Suprapubic skin (tissue), 4 donors: ENCODE measurements at regions not wholly inside any gene's neighbourhood (a gene's known extent, or its start where the extent isn't known, plus 50 kb on each side); places are given as distances from the start of the nearest gene placed in this dataset.

ENCODE experiments used
- CTCF ChIP-seq, 2 donors: fragments of 200-600 bp in 1 of 2; fragments of 450-650 bp in 1 of 2; sonication (generic) in 1 of 2; IDR thresholded peaks; one replicate each; pipeline ENCODE4 v1.5.1; 2016 to 2019; ENCODE audit warnings: antibody characterized with exemption in 2 of 2, mild to moderate bottlenecking in 1 of 2, moderate library complexity in 1 of 2
- EP300 ChIP-seq: sonication (generic); formaldehyde crosslinking; IDR thresholded peaks from one replicate; pipeline ENCODE4 v1.6.1; 2017; ENCODE audit warnings: antibody characterized with exemption
- POLR2A ChIP-seq, 2 donors: fragments of 450-650 bp; IDR thresholded peaks; one replicate each; pipeline ENCODE4 v1.6.1; 2017; ENCODE audit warnings: antibody characterized with exemption in 2 of 2, mild to moderate bottlenecking in 2 of 2, moderate library complexity in 2 of 2
- POLR2AphosphoS5 ChIP-seq, 3 donors: sonication (generic); formaldehyde crosslinking; IDR thresholded peaks; one replicate each; pipeline ENCODE4 v1.6.1; 2017; ENCODE audit warnings: antibody characterized with exemption in 3 of 3

DNA sequence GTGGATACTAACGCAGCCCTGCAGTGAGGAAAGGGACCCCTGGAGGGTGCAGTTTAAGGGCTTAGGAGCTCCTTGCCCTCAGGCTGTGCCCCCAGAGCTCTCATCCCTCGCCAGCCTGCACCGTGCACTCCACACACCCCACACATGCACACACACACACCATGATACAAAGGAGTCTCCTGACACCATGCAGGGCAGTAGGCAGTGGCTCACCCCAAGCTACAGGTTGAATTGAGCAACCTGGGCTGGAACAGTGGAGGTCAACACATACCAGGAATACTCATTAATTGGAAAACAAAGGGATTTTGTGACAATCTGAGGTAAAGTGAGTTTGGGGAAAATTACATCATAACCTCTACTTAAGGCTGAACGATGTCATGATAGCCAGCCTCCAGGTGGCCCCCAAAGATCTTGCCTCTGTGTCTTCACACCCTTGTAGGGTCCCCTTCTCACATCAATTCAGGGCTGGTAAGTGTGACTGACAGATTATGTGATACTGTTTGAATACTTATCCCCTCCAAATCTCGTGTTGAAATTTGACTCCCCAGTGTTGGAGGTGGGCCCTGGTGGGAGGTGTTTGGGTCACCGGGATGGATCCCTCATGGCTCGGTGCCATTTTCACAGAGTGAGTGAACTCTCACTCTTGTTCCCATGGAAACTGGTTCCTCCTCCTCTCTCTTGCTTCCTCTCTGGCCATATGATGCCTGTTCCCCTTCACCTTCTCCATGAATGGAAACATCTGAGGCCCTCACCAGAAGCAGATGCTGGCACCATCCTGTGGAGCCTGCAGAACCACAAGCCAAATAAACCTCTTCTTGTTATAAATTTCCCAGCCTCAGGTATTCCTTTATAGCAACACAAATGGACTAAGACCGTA lies 111.0 kb upstream of the RAB4A start:
- TF ChIP-seq EP300 (no peak), POLR2AphosphoS5 (IDR thresholded peaks at IDR 0.05) (no peak), CTCF (IDR thresholded peaks at IDR 0.05) (no peak), POLR2A (IDR thresholded peaks at IDR 0.05) (no peak)
